HepG2 (cell line): ENCODE measurements at regions not wholly inside any gene's neighbourhood (a gene's known extent, or its start where the extent isn't known, plus 50 kb on each side); places are given as distances from the start of the nearest gene placed in this dataset.

ENCODE experiments used
- ATAC-seq: fragments of 200-7000 bp; cut with Tn5 transposase; 3 replicates; pipeline ENCODE4 v1.9.1; 2020; ENCODE audit warnings: mild to moderate bottlenecking, moderate library complexity
- BruUV-seq: library from RNA; stranded (reverse); fragments of 400-500 nt; replicated peaks from 2 replicates; lab custom pipeline; 2021; lab: Mats Ljungman, UMichigan
- CTCF ChIA-PET: fragments of 300-600 bp; formaldehyde crosslinking; extraction: SDS; loops from one replicate; lab custom pipeline; 2021; ENCODE audit warnings: low total read pairs, inconsistent platforms, low intra/inter-chr PET ratio; lab: Yijun Ruan, JAX
- POLR2A ChIA-PET: fragments of 350-600 bp; sonication (Branson Sonifier 250); formaldehyde crosslinking; loops from one replicate; lab custom pipeline; 2020; ENCODE audit warnings: antibody characterized with exemption, inconsistent platforms; lab: Yijun Ruan, JAX
- DNase-seq: peaks from one replicate; pipeline ENCODE4 v3.0.0-alpha.2; 2015; ENCODE audit warnings: low spot score
- FAIRE-seq: peaks from 3 replicates; lab custom pipeline; 2011; peaks lifted over from hg19 to GRCh38; lab: Jason Lieb, UNC
- H2AFZ ChIP-seq: one replicate; pipeline ENCODE4 v1.6.1; 2011; ENCODE audit warnings: low read length, inconsistent platforms
- H3K27ac ChIP-seq: fragments of 300-600 bp; 3 replicates; pipeline ENCODE4 v1.8.0; 2011; ENCODE audit warnings: mixed run types, mild to moderate bottlenecking, mixed read lengths, low read length, inconsistent platforms; ENCODE audit not compliant: insufficient read depth; ENCODE audit errors: extremely low read length
- H3K27me3 ChIP-seq, 2 experiments: fragments of 200-600 bp in 1 of 2; 2 replicates in 1 of 2; 3 replicates in 1 of 2; pipeline versions ENCODE4 v1.6.0 to v1.8.0; 2011; ENCODE audit warnings: low read length in 2 of 2, mild to moderate bottlenecking in 2 of 2, moderate library complexity in 2 of 2, inconsistent platforms in 1 of 2; ENCODE audit not compliant: insufficient read depth in 2 of 2, control insufficient read depth in 1 of 2
- H3K36me3 ChIP-seq, 2 experiments: fragments of 200-600 bp in 1 of 2; replicated peaks in 1 of 2; 2 replicates in 1 of 2; 3 replicates in 1 of 2; pipeline versions ENCODE4 v1.5.1 to v1.8.0; 2011; ENCODE audit warnings: low read length in 2 of 2, inconsistent platforms in 1 of 2; ENCODE audit not compliant: insufficient read depth in 2 of 2, control insufficient read depth in 1 of 2
- H3K4me1 ChIP-seq: 2 replicates; pipeline ENCODE4 v1.5.1; 2012; ENCODE audit warnings: low read length, inconsistent platforms; ENCODE audit not compliant: insufficient read depth
- H3K4me2 ChIP-seq: 2 replicates; pipeline ENCODE4 v1.6.0; 2011; ENCODE audit warnings: low read depth, low read length, inconsistent platforms
- H3K4me3 ChIP-seq, 3 experiments: fragments of 200-600 bp in 1 of 3; sonication (generic), shearing (Covaris generic) in 1 of 3; replicated peaks in 1 of 3; 2 replicates each; pipeline ENCODE4 v1.5.1; 2011 to 2016; ENCODE audit warnings: low read length in 3 of 3, inconsistent platforms in 2 of 3, low read depth in 2 of 3, mild to moderate bottlenecking in 2 of 3, control low read depth in 1 of 3, mixed read lengths in 1 of 3; ENCODE audit not compliant: insufficient read depth in 1 of 3
- H3K79me2 ChIP-seq: one replicate; pipeline ENCODE4 v1.6.1; 2011; ENCODE audit warnings: low read length, inconsistent platforms; ENCODE audit not compliant: insufficient read depth
- H3K9ac ChIP-seq: 2 replicates; pipeline ENCODE4 v1.6.0; 2011; ENCODE audit warnings: mild to moderate bottlenecking, low read depth, low read length, inconsistent platforms; ENCODE audit not compliant: insufficient read depth
- H3K9me3 ChIP-seq: 2 replicates; pipeline ENCODE4 v1.5.1; 2012; ENCODE audit warnings: mild to moderate bottlenecking, low read length
- H4K20me1 ChIP-seq: 2 replicates; pipeline ENCODE4 v1.6.0; 2011; ENCODE audit warnings: inconsistent platforms, mild to moderate bottlenecking, low read length, moderate library complexity; ENCODE audit not compliant: insufficient read depth
- GABPB1 ChIP-seq: IDR thresholded peaks from 2 replicates; pipeline ENCODE4 v1.6.1; 2016; ENCODE audit warnings: mild to moderate bottlenecking, missing genetic modification reagents, moderate library complexity, missing compliant biosample characterization
- KDM5B ChIP-seq: sonication (generic); formaldehyde crosslinking; IDR thresholded peaks from 2 replicates; pipeline ENCODE4 v1.4.0; 2020; ENCODE audit warnings: missing genetic modification reagents, mild to moderate bottlenecking, borderline replicate concordance
- RAD21 ChIP-seq: fragments of 450-650 bp; formaldehyde crosslinking; IDR thresholded peaks from 2 replicates; pipeline ENCODE4 v1.5.0; 2020; ENCODE audit warnings: mild to moderate bottlenecking
- RNF2 ChIP-seq: fragments of 450-650 bp; conservative IDR thresholded peaks from 2 replicates; pipeline ENCODE4 v1.6.1; 2016; ENCODE audit warnings: low read depth
- RXRA ChIP-seq: sonication (generic); formaldehyde crosslinking; IDR thresholded peaks from 2 replicates; pipeline ENCODE4 v1.5.1; 2020; ENCODE audit warnings: missing genetic modification reagents
- SATB2 ChIP-seq: sonication (generic); formaldehyde crosslinking; IDR thresholded peaks from 2 replicates; pipeline ENCODE4 v1.5.0; 2020; ENCODE audit warnings: missing genetic modification reagents
- TMF1 ChIP-seq: sonication (generic); formaldehyde crosslinking; IDR thresholded peaks from 2 replicates; pipeline ENCODE4 v1.8.1; 2022; ENCODE audit warnings: low read depth, missing genetic modification reagents
- U2AF1 ChIP-seq: fragments of 200-400 bp; formaldehyde crosslinking; optimal IDR thresholded peaks from 2 replicates; pipeline ENCODE3; 2017; ENCODE audit warnings: mild to moderate bottlenecking, low read depth, low read length
- ZBTB8A ChIP-seq: sonication (generic); formaldehyde crosslinking; IDR thresholded peaks from 2 replicates; pipeline ENCODE4 v1.4.0; 2020; ENCODE audit warnings: mild to moderate bottlenecking, low read depth, missing genetic modification reagents, borderline replicate concordance
- ZNF205 ChIP-seq: IDR thresholded peaks from 2 replicates; pipeline ENCODE4 v1.6.1; 2018; ENCODE audit warnings: missing biosample characterization, missing genetic modification reagents
- ZNF430 ChIP-seq: sonication (generic); formaldehyde crosslinking; IDR thresholded peaks from 2 replicates; pipeline ENCODE4 v1.9.0; 2021; ENCODE audit warnings: mild to moderate bottlenecking, missing genetic modification reagents
- ZNF614 ChIP-seq: IDR thresholded peaks from 2 replicates; pipeline ENCODE4 v1.6.1; 2018; ENCODE audit warnings: missing biosample characterization, missing genetic modification reagents, inconsistent platforms, borderline replicate concordance
- WGBS: methylation state at CpG from one replicate; pipeline ENCODE4 v1.1.6; 2017; ENCODE audit warnings: low lambda C conversion rate; 5-methylcytosine and 5-hydroxymethylcytosine counted together
- in situ Hi-C: cut with HindIII; loops from 2 replicates; pipeline ENCODE4 v1.10.0; 2017; ENCODE audit warnings: low pct_unique_long_range_greater_than_20kb; ENCODE audit not compliant: extremely low pct_ligation_motif_present
- intact Hi-C: fragments of 100-400 bp; cut with micrococcal nuclease; formaldehyde crosslinking; loops from one replicate; pipeline ENCODE4 v1.10.0; 2022; ENCODE audit not compliant: unreplicated experiment
- TF ChIP-seq, protein P1 (sequence below): sonication (generic); formaldehyde crosslinking; IDR thresholded peaks from 2 replicates; pipeline ENCODE4 v1.5.1; 2020; ENCODE audit warnings: mild to moderate bottlenecking, moderate library complexity, missing genetic modification reagents

DNA sequence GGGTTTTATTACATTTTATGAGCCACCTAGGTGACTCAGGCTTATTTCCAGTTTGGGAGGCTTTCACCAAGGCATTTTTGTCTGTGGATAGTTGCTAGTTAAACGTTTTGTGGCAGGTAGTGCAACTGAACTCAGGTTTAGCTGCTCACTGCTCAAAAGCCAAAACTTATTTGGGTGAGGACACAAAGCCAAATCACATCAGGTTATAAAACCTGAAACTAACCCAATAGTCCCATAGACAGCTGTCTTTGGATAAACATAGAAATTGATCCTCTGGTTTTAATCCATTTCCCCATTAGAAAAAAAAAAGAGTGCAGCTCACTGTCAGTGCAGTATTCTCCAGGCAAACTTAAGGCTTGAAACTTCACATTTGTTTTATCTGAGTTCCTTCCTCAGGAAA, 362.6 kb upstream of the TFPI start:
- BruUV-seq, result no TSS peak
- Histone ChIP-seq H3K27ac (no peak overlapping the region), H3K36me3 (no peaks in the 10 kb centered on the region), H3K4me2 (no peak overlapping the region), H3K79me2 (no peaks in the 10 kb centered on the region), H4K20me1 (no peaks in the 10 kb centered on the region; the same call in 1 of the 2 replicates), H3K9ac (no peak overlapping the region), H3K4me1 (no peaks in the 10 kb centered on the region), H3K4me3 (no peak overlapping the region), H2AFZ (no peak overlapping the region), H3K27me3 (no peaks in the 10 kb centered on the region), H3K9me3 (no peaks in the 10 kb centered on the region)
- CTCF ChIA-PET, result no interaction called here
- DNase-seq (no peak), FAIRE-seq (no peak), ATAC-seq (no peak)
- in situ Hi-C loops (no loop called here), intact Hi-C loops (no loop called here)
- WGBS, result 7% methylated on average over 1 of the region's 1 CpG
- POLR2A ChIA-PET, result no interaction called here
- TF ChIP-seq ZBTB8A (CRISPR knock-in tag) (no peak), RXRA (no peak), ZNF430 (CRISPR knock-in tag) (no peak), GABPB1 (CRISPR knock-in tag) (no peak), TMF1 (CRISPR knock-in tag) (no peak), ZNF205 (no peak), U2AF1 (no peak), KDM5B (no peak), ZNF614 (CRISPR knock-in tag) (no peak), RNF2 (no peak), SATB2 (CRISPR knock-in tag) (no peak), RAD21 (CRISPR knock-in tag) (no peak)
- TF ChIP-seq, protein P1, sequence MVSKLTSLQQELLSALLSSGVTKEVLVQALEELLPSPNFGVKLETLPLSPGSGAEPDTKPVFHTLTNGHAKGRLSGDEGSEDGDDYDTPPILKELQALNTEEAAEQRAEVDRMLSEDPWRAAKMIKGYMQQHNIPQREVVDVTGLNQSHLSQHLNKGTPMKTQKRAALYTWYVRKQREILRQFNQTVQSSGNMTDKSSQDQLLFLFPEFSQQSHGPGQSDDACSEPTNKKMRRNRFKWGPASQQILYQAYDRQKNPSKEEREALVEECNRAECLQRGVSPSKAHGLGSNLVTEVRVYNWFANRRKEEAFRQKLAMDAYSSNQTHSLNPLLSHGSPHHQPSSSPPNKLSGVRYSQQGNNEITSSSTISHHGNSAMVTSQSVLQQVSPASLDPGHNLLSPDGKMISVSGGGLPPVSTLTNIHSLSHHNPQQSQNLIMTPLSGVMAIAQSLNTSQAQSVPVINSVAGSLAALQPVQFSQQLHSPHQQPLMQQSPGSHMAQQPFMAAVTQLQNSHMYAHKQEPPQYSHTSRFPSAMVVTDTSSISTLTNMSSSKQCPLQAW (CRISPR knock-in tag), result no peak
- TF ChIP-seq, all 625 proteins: peak for 0
